Erythroblast (primary cell): ENCODE measurements at regions not wholly inside any gene's neighbourhood (a gene's known extent, or its start where the extent isn't known, plus 50 kb on each side); places are given as distances from the start of the nearest gene placed in this dataset.

ENCODE experiments used
- GATA1 ChIP-seq: IDR thresholded peaks from 2 replicates; pipeline ENCODE4 v1.6.1; 2011; ENCODE audit warnings: low read depth, mild to moderate bottlenecking, control low read depth, low read length, moderate library complexity
- POLR2A ChIP-seq: IDR thresholded peaks from 2 replicates; pipeline ENCODE4 v1.6.1; 2011; ENCODE audit warnings: mild to moderate bottlenecking, low read length

DNA sequence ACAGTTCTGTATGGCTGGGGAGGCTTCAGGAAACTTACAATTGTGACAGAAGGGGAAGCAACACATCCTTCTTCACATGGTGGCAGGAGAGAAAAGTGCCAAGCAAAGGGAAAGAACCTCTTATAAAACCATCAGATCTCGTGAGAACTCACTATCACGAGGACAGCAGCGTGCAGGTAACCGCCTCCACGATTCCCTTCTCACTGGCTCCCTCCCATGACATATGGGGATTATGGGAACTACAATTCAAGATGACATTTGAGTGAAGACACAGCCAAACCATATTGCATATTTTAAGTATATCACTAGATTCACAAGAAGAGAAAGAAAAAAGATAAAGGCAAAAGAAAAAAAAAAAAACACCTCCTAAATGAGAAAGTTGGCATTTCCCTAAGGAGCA, 431.9 kb upstream of the RGS17 start:
- TF ChIP-seq POLR2A = no peak
- TF ChIP-seq GATA1 = no peak
